Activated CD8-positive, alpha-beta memory T cell treated with anti-CD3 and anti-CD28 coated beads for 36 hours (primary cell): ENCODE measurements at regions not wholly inside any gene's neighbourhood (a gene's known extent, or its start where the extent isn't known, plus 50 kb on each side); places are given as distances from the start of the nearest gene placed in this dataset.
"Not testable (repeated sequence)": the region's sequence is repeated elsewhere in the genome, so short reads cannot be mapped to it uniquely, and the experiment has no call there.

Experiments used
- CTCF ChIA-PET: fragments of 350-600 bp; sonication (Branson Sonifier 250); formaldehyde crosslinking; loops from one replicate; lab custom pipeline; 2021; ENCODE audit warnings: antibody characterized with exemption; lab: Charles Lee
- POLR2A ChIA-PET: fragments of 350-600 bp; sonication (Branson Sonifier 250); formaldehyde crosslinking; loops from one replicate; lab custom pipeline; 2021; ENCODE audit warnings: antibody characterized with exemption; lab: Charles Lee

GRCh38 chr2:38486213-38487026, 109.3 kb upstream of the ATL2 start:
- CTCF ChIA-PET = no interaction called here
- POLR2A ChIA-PET = no interaction called here

GRCh38 chr2:38485734-38486133, 108.7 kb upstream of the ATL2 start:
- CTCF ChIA-PET = no interaction called here
- POLR2A ChIA-PET = no interaction called here

DNA sequence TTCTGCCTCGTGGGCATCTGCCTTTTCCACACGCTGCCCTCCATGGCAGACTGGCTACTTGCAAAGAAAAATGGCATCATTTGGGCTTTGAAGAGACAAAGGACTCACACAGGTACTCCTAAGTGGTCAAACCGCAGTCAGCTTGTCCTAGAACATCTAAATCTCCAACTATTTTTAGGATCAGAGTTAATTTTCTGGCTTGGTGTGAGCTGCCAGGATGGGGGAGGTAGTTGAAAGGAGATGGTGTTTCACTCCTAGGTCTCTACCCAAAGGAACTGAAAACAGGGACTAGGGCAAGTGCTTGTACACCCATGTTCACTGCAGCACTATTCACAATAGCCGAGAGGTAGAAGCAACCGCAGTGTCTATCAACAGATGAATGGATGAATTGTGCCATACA, 107.9 kb upstream of the ATL2 start:
- ChIA-PET CTCF (no interaction called here), POLR2A (no interaction called here)

- POLR2A ChIA-PET = no interaction called here
- CTCF ChIA-PET = no interaction called here
Measured at GRCh38 chr2:38483776-38484501, 106.9 kb upstream of the ATL2 start.

DNA sequence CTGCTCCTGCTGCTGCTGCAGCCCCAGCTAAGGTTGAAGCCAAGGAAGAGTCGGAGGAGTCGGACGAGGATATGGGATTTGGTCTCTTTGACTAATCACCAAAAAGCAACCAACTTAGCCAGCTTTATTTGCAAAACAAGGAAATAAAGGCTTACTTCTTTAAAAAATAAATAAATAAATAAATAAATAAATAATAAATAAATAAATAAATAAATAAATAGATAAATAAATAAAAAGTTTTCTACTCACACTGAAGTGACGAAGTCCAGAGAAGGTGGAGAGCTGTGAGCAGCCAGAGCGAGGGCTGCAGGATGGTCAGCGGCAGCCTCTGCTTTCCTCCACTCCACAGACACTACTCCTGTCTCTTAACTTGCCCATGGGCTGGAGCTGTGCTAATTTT, 105.6 kb upstream of the ATL2 start:
- CTCF ChIA-PET, POLR2A ChIA-PET: not testable (repeated sequence)

DNA sequence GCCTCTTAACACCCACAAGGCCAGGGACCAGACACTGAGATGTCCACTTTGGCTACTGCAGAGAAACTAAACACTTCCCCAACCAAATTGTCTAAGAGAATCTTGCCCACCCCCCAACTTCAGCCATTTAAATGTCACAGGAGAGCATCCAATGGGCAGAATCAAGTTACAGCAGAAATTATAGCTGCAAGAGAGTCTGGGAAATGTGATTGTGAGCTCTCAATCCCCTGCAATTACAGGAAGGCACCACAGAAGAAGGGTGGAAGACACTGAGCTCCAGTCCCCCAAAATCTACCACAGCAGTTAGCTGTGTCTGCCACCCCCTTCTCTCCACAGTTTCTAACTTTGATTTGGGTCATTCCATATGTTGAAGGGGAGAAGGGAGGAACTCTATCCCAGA, 103.5 kb upstream of the ATL2 start:
- ChIA-PET CTCF (no interaction called here), POLR2A (no interaction called here)

DNA sequence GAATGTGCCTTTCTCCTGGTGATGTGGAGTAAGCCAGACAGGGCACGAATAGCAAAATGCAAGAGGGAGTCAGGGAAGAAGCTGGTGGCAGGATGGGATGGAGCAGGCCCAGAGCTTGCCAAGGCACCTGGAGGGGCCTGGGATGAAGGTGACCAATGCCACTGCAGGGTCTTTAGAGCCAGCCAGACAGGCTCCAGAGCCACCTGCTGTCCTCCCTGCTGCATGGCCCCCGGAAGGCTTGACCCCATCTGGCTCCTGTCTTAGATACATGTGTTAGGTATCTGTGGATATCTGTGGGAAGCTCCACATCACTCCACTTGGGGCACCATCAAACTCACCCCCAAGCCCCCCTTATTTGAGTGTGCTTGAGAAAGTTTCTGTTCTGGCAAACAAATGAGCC, 99.9 kb upstream of the ATL2 start:
- ChIA-PET CTCF (interaction anchor here (0.6 to 0.7 kb wide), 3 partner anchors 50 to 1769 kb away, joined by 3 read pairs; no protein-coding TSS in a partner anchor), POLR2A (no interaction called here)

- CTCF ChIA-PET = no interaction called here
- POLR2A ChIA-PET = interaction anchor here (1.5 kb wide), 1 partner anchor 14 kb away, joined by 8 read pairs; no protein-coding TSS in a partner anchor
Measured at GRCh38 chr2:38475567-38475881, 98.5 kb upstream of the ATL2 start.

- ChIA-PET CTCF (interaction anchor here (1.4 kb wide), 1 partner anchor 9 kb away, joined by 3 read pairs; no protein-coding TSS in a partner anchor), POLR2A (interaction anchor here (1.5 kb wide), 1 partner anchor 13 kb away, joined by 8 read pairs; no protein-coding TSS in a partner anchor)
Measured at GRCh38 chr2:38474715-38475566, 97.9 kb upstream of the ATL2 start.

DNA sequence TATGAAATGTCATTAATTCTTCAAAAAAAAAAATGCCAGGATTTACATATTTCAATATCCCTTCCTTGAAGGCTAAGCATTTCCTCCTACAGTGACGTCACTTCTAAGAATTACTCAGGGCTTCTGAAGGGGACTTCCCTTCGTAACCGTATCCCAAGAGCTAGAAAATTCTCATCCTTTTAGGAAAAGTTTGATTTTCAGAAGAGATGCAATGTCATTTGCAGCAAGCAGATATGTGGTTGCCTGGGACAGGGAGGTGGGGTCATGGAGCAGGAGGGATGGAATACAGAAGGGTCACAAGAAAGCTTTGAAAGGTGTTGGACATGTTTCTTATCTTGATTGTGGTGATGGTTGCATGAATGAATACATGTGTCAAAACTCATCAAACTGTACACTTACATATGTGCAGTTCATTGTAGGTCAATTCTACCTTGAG, 97.0 kb upstream of the ATL2 start:
- ChIA-PET POLR2A (interaction anchor here (1.0 to 1.5 kb wide), 2 partner anchors 12 to 277 kb away, joined by 3 to 8 read pairs; partner anchors contain the start of gene SRSF7), CTCF (interaction anchor here (0.9 to 1.4 kb wide), 3 partner anchors 9 to 121 kb away, joined by 3 to 4 read pairs (median 3); no protein-coding TSS in a partner anchor)

- ChIA-PET CTCF (interaction anchor here (0.9 kb wide), 2 partner anchors 11 to 120 kb away, joined by 3 to 4 read pairs; no protein-coding TSS in a partner anchor), POLR2A (interaction anchor here (1.0 kb wide), 1 partner anchor 278 kb away, joined by 3 read pairs; the partner anchor contains the start of gene SRSF7)
Measured at GRCh38 chr2:38473333-38474005, 96.4 kb upstream of the ATL2 start.

- ChIA-PET POLR2A (no interaction called here), CTCF (no interaction called here)
Measured at GRCh38 chr2:38470115-38470514, 93.0 kb upstream of the ATL2 start.

DNA sequence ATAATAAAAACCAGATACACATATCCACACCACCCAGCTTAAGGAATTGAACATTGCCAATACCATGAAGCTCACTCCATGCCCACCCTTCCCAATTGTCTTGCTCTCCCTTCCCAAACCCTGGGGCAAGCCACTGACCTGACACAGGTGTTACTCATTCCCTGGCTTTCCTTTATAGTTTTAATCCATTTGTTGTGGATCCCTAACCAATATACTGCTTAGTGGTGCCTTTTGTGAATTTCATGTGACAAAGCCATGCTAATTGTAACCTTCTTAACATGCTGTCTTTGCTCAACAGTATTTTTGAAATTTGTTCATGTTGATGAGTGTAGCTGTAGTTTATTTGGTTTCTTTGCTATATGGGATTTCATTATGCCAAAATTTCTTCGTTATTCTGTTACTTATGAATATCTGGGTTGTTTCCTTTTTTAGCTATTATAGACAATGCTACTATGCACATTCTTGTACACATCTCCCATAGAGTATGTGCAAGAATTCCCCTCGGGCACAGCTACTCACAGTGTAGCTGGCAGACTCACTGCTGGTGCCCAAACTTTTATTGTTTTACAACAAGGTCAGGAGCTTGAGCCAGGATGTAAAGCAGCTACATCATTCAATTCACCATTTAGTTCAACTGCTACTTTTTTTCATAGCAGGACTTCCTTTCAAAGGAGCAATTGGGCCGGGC, 90.8 kb upstream of the ATL2 start:
- CTCF ChIA-PET = no interaction called here
- POLR2A ChIA-PET = interaction anchor here (0.5 kb wide), 1 partner anchor 21 kb away, joined by 11 read pairs; no protein-coding TSS in a partner anchor

DNA sequence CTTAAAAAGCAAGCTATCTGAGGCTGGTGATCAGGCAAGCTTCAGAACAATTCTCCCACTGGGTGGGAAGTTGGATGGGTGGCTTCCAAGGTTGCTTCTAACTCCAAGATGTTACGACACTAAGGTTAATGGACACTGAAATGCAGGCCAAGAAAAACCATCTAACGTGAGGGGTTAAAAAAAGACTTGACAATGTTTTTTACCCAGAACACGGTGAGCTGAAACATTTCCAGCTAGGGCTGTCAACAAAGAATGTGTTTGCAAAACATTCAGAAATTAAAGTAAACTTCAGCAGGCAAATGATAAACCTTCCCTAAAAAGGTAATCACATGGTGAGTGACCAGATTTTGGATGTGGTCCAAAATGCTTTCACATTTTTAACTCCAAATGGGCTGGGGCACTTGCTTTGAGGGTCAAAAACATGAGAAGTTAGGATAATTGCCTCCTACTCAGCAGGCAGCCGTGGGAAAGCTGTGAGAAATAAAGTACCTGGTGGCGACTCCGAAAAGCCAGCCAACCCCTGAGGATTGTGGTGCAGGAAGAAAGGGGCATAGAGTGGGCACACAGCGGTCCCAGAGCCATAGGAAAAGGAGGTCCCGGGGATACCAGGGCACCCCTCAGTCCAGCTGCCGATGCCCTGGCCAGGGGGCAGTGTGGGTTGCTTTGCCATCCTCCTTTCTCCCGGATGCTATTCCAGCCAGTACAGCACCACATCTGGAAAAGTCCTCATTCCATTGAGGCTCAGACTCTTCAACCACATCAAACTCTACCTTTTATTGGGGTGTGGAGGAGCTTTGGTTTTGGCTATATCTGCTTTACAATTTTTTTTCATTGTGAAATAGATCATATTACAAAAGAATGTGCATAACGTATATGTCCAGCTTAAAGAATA, 90.0 kb upstream of the ATL2 start:
- POLR2A ChIA-PET = no interaction called here
- CTCF ChIA-PET = no interaction called here

- ChIA-PET CTCF (no interaction called here), POLR2A (no interaction called here)
Measured at GRCh38 chr2:38466409-38466808, 89.3 kb upstream of the ATL2 start.

DNA sequence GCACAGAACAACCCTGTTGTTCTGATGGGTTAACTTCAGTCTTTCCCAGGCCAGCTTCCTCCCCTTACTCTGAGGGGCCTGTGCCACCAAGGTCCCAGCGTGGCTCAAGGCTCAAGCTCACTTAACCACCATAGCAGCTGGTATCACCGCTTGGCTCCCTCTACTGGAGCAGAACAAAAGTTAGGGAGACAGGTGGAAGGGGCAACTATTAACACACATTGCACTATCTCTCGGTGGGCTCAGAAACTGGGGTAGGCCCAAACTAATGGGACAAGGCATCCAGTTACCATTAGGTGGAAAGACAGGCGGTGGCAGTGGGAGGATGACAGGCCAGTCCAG, 88.7 kb upstream of the ATL2 start:
- ChIA-PET POLR2A (interaction anchor here (0.6 kb wide), 1 partner anchor 98 kb away, joined by 3 read pairs; no protein-coding TSS in a partner anchor), CTCF (interaction anchor here (0.8 to 1.2 kb wide), 3 partner anchors 9 to 150 kb away, joined by 3 to 5 read pairs (median 3); no protein-coding TSS in a partner anchor)
